ENCODE measurements at regions not wholly inside any gene's neighbourhood (a gene's known extent, or its start where the extent isn't known, plus 50 kb on each side); places are given as distances from the start of the nearest gene placed in this dataset.

DNA sequence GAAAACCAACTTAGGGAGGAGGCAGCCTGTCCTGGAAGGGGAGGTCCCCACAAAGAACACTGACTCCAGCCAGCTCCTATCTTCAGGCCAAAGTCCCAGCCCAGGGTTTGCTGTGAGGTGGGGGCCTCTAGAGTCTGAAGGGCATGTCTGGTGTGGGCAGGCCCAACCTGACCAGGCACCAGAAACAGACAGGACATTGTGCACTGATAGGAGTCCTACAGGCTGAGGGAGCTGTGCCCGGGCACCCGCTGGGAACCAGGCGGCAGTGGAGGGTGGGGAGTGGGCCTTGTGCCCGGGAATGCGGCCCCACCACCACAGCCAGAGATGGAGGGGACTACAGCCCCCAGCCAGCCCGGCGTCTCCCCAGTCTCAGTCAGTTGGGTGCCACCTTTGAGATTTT, 161.4 kb downstream of the WNT7A start:
- TF ChIP-seq CTCF (IDR thresholded peaks at IDR 0.05): no peak
- no peak for TF ChIP-seq POLR2A (IDR thresholded peaks at IDR 0.05)
